Cardiac fibroblast (primary cell): ENCODE measurements at regions not wholly inside any gene's neighbourhood (a gene's known extent, or its start where the extent isn't known, plus 50 kb on each side); places are given as distances from the start of the nearest gene placed in this dataset.

Source experiments
- DNase-seq, 2 donors: peaks; one replicate each; pipeline versions ENCODE4 v3.0.0 to v3.0.0-alpha.2; 2010; ENCODE audit warnings: low read depth in 2 of 2
- H3K4me3 ChIP-seq, 2 donors: replicated peaks in 1 of 2; 1 replicate in 1 of 2; 2 replicates in 1 of 2; pipeline ENCODE4 v1.5.1; 2011; ENCODE audit warnings: low read depth in 2 of 2, low read length in 2 of 2, mild to moderate bottlenecking in 2 of 2, moderate library complexity in 1 of 2
- CTCF ChIP-seq: IDR thresholded peaks from one replicate; pipeline ENCODE4 v1.5.1; 2011; ENCODE audit warnings: low read depth, mild to moderate bottlenecking, low read length, inconsistent platforms

GRCh38 chr6:141307309-141307998 is 825.3 kb upstream of the GJE1 start:
- no peak for DNase-seq

GRCh38 chr6:141303907-141304306 is 828.8 kb upstream of the GJE1 start:
- no peak for TF ChIP-seq CTCF
- no peak overlapping the region for H3K4me3 ChIP-seq
- DNase-seq = no peak

More at GRCh38 chr6:141307309-141307998, 825.3 kb upstream of the GJE1 start:
- H3K4me3 ChIP-seq = no peak overlapping the region
- TF ChIP-seq CTCF = no peak

GRCh38 chr6:141301779-141302178 is 830.9 kb upstream of the GJE1 start:
- peak; percentile 15 to 24 for DNase-seq
- no peak for TF ChIP-seq CTCF
- H3K4me3 ChIP-seq = no peak overlapping the region

- DNase-seq = peak in 1 of 2 donors; percentile 22
These were observed 841.6 kb upstream of the GJE1 start for GRCh38 chr6:141290941-141291721.

GRCh38 chr6:141288947-141289346 is 843.8 kb upstream of the GJE1 start:
- no peak for DNase-seq
- TF ChIP-seq CTCF = no peak
- no peak overlapping the region for H3K4me3 ChIP-seq

More at GRCh38 chr6:141290941-141291721, 841.6 kb upstream of the GJE1 start:
- H3K4me3 ChIP-seq = no peak overlapping the region
- no peak for TF ChIP-seq CTCF

- TF ChIP-seq CTCF = no peak
- H3K4me3 ChIP-seq = no peak overlapping the region
- no peak for DNase-seq
These were observed 850.5 kb upstream of the GJE1 start for GRCh38 chr6:141282263-141282662.
